ENCODE measurements at regions not wholly inside any gene's neighbourhood (a gene's known extent, or its start where the extent isn't known, plus 50 kb on each side); places are given as distances from the start of the nearest gene placed in this dataset.

GRCh38 chr1:199858171-199858570, 169.3 kb upstream of the NR5A2 start:
- TF ChIP-seq, protein P1, sequence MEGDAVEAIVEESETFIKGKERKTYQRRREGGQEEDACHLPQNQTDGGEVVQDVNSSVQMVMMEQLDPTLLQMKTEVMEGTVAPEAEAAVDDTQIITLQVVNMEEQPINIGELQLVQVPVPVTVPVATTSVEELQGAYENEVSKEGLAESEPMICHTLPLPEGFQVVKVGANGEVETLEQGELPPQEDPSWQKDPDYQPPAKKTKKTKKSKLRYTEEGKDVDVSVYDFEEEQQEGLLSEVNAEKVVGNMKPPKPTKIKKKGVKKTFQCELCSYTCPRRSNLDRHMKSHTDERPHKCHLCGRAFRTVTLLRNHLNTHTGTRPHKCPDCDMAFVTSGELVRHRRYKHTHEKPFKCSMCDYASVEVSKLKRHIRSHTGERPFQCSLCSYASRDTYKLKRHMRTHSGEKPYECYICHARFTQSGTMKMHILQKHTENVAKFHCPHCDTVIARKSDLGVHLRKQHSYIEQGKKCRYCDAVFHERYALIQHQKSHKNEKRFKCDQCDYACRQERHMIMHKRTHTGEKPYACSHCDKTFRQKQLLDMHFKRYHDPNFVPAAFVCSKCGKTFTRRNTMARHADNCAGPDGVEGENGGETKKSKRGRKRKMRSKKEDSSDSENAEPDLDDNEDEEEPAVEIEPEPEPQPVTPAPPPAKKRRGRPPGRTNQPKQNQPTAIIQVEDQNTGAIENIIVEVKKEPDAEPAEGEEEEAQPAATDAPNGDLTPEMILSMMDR (conservative IDR thresholded peaks at IDR 0.05 in 1 of 2, IDR thresholded peaks at IDR 0.05 in 1 of 2; ENCODE audit: extremely low read depth in 1 of 2, insufficient read depth in 1 of 2, low read depth in 1 of 2, low read length in 2 of 2) = no peak
- TF ChIP-seq EZH2 (IDR thresholded peaks at IDR 0.05; ENCODE audit: borderline replicate concordance, low read length) = no peak
